ENCODE measurements at regions not wholly inside any gene's neighbourhood (a gene's known extent, or its start where the extent isn't known, plus 50 kb on each side); places are given as distances from the start of the nearest gene placed in this dataset.

DNA sequence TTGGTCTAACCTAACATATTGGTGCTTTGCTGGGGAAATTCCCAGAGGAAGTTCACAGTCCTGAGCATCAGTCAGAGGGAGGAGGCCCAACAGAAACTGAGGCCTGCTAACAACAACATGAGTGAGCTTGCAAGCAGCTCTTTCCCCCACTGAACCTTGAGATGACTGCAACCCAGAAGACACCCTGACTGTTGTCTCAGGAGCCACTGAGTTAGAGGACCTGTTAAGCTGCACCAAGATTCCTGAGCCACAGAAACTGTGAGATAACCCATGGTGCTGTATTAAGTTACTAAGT, 193.2 kb upstream of the UBL3 start:
- TF ChIP-seq CEBPB (IDR thresholded peaks at IDR 0.05): no peak
- TF ChIP-seq POLR2A (IDR thresholded peaks at IDR 0.05; ENCODE audit: low read length): no peak
- TF ChIP-seq, protein P1, sequence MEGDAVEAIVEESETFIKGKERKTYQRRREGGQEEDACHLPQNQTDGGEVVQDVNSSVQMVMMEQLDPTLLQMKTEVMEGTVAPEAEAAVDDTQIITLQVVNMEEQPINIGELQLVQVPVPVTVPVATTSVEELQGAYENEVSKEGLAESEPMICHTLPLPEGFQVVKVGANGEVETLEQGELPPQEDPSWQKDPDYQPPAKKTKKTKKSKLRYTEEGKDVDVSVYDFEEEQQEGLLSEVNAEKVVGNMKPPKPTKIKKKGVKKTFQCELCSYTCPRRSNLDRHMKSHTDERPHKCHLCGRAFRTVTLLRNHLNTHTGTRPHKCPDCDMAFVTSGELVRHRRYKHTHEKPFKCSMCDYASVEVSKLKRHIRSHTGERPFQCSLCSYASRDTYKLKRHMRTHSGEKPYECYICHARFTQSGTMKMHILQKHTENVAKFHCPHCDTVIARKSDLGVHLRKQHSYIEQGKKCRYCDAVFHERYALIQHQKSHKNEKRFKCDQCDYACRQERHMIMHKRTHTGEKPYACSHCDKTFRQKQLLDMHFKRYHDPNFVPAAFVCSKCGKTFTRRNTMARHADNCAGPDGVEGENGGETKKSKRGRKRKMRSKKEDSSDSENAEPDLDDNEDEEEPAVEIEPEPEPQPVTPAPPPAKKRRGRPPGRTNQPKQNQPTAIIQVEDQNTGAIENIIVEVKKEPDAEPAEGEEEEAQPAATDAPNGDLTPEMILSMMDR (IDR thresholded peaks at IDR 0.05): no peak
- TF ChIP-seq, protein P2, sequence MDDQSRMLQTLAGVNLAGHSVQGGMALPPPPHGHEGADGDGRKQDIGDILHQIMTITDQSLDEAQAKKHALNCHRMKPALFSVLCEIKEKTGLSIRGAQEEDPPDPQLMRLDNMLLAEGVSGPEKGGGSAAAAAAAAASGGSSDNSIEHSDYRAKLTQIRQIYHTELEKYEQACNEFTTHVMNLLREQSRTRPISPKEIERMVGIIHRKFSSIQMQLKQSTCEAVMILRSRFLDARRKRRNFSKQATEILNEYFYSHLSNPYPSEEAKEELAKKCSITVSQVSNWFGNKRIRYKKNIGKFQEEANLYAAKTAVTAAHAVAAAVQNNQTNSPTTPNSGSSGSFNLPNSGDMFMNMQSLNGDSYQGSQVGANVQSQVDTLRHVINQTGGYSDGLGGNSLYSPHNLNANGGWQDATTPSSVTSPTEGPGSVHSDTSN (IDR thresholded peaks at IDR 0.05): no peak
- TF ChIP-seq NFE2L2 (conservative IDR thresholded peaks at IDR 0.05; ENCODE audit: low read length): no peak
- TF ChIP-seq ZFP36 (IDR thresholded peaks at IDR 0.05; ENCODE audit: borderline replicate concordance, partially characterized antibody): no peak
- TF ChIP-seq, protein P3, sequence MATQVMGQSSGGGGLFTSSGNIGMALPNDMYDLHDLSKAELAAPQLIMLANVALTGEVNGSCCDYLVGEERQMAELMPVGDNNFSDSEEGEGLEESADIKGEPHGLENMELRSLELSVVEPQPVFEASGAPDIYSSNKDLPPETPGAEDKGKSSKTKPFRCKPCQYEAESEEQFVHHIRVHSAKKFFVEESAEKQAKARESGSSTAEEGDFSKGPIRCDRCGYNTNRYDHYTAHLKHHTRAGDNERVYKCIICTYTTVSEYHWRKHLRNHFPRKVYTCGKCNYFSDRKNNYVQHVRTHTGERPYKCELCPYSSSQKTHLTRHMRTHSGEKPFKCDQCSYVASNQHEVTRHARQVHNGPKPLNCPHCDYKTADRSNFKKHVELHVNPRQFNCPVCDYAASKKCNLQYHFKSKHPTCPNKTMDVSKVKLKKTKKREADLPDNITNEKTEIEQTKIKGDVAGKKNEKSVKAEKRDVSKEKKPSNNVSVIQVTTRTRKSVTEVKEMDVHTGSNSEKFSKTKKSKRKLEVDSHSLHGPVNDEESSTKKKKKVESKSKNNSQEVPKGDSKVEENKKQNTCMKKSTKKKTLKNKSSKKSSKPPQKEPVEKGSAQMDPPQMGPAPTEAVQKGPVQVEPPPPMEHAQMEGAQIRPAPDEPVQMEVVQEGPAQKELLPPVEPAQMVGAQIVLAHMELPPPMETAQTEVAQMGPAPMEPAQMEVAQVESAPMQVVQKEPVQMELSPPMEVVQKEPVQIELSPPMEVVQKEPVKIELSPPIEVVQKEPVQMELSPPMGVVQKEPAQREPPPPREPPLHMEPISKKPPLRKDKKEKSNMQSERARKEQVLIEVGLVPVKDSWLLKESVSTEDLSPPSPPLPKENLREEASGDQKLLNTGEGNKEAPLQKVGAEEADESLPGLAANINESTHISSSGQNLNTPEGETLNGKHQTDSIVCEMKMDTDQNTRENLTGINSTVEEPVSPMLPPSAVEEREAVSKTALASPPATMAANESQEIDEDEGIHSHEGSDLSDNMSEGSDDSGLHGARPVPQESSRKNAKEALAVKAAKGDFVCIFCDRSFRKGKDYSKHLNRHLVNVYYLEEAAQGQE (IDR thresholded peaks at IDR 0.05): no peak
- TF ChIP-seq, protein P4, sequence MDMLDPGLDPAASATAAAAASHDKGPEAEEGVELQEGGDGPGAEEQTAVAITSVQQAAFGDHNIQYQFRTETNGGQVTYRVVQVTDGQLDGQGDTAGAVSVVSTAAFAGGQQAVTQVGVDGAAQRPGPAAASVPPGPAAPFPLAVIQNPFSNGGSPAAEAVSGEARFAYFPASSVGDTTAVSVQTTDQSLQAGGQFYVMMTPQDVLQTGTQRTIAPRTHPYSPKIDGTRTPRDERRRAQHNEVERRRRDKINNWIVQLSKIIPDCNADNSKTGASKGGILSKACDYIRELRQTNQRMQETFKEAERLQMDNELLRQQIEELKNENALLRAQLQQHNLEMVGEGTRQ (IDR thresholded peaks at IDR 0.05): no peak

All from A549 (cell line).